ENCODE measurements at regions not wholly inside any gene's neighbourhood (a gene's known extent, or its start where the extent isn't known, plus 50 kb on each side); places are given as distances from the start of the nearest gene placed in this dataset.

- no peak for DNase-seq
- TF ChIP-seq GATA1 (IDR thresholded peaks at IDR 0.05; ENCODE audit: low read depth, low read length) (no peak), POLR2A (IDR thresholded peaks at IDR 0.05; ENCODE audit: low read length) (no peak)
Measured at GRCh38 chr17:68195667-68196393, 52.0 kb upstream of the AMZ2 start.

GRCh38 chr17:68196394-68197090 is 51.3 kb upstream of the AMZ2 start:
- no peak for TF ChIP-seq GATA1 (IDR thresholded peaks at IDR 0.05; ENCODE audit: low read depth, low read length)
- no peak for TF ChIP-seq POLR2A (IDR thresholded peaks at IDR 0.05; ENCODE audit: low read length)
- no peak for DNase-seq

GRCh38 chr17:68197091-68197996 is 50.5 kb upstream of the AMZ2 start:
- DNase-seq, result no peak
- TF ChIP-seq GATA1 (IDR thresholded peaks at IDR 0.05; ENCODE audit: low read depth, low read length) (no peak), POLR2A (IDR thresholded peaks at IDR 0.05; ENCODE audit: low read length) (no peak)

- DNase-seq, result no peak
- TF ChIP-seq POLR2A (IDR thresholded peaks at IDR 0.05; ENCODE audit: low read length) (no peak), GATA1 (IDR thresholded peaks at IDR 0.05; ENCODE audit: low read depth, low read length) (no peak)
Measured at GRCh38 chr17:68197997-68198930, 49.6 kb upstream of the AMZ2 start.

Measured in erythroblast (primary cell).